ENCODE measurements at regions not wholly inside any gene's neighbourhood (a gene's known extent, or its start where the extent isn't known, plus 50 kb on each side); places are given as distances from the start of the nearest gene placed in this dataset.
"Not testable (repeated sequence)": the region's sequence is repeated elsewhere in the genome, so short reads cannot be mapped to it uniquely, and the experiment has no call there.

DNA sequence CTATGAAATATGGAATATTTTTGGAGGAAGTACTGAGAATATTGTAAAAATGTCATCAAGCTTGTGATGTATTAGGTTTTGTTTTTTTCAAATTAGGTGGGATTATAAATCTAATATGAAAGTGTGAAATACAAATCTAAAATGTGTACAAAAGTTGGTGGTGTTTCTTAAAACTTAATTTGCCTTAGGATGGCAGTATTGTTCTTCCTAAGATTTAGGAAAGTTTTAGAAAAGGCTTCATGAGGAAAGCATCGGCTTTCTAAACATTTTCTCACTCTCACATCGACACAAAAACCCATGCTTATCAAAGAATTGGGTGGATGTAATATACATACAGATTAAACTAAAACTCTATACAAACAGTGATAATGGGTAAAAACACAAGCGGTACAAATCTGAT is 972.0 kb upstream of the PCDH20 start:
- intact Hi-C loops (cut with DNase I): no loop called here
- Histone ChIP-seq H3K9me3 (no peaks in the 10 kb centered on the region), H3K27me3 (no peaks in the 10 kb centered on the region), H3K27ac (replicated peaks in 1 of 4) (no peak overlapping the region), H3K36me3 (no peaks in the 10 kb centered on the region), H3K4me3 (no peak overlapping the region), H3K4me1 (no peaks in the 10 kb centered on the region)
- WGBS: 44% methylated on average over 3 of the region's 3 CpGs
- no peak for TF ChIP-seq EP300 (IDR thresholded peaks at IDR 0.05)
- TF ChIP-seq POLR2A (IDR thresholded peaks at IDR 0.05; ENCODE audit: low read depth): no peak
- no peak for TF ChIP-seq POLR2AphosphoS5 (IDR thresholded peaks at IDR 0.05)
- DNase-seq (ENCODE audit: extremely low spot score): no peak

DNA sequence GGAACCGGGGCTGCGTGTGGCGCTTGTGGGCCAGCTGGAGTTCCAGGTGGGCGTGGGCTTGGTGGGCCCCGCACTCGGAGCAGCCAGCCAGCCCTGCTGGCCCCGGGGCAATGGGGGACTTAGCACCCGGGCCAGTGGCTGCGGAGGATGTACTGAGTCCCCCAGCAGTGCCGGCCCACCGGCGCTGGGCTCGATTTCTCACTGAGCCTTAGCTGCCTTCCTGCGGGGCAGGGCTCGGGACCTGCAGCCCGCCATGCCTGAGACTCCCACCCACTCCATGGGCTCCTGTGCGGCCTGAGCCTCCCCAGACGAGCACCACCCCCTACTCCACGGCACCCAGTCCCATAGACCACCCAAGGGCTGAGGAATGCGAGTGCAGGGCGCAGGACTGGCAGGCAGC is 963.6 kb upstream of the PCDH20 start:
- H3K27ac ChIP-seq (replicated peaks in 1 of 4); H3K36me3 ChIP-seq; H3K9me3 ChIP-seq; intact Hi-C loops (cut with DNase I); H3K4me3 ChIP-seq; H3K27me3 ChIP-seq; H3K4me1 ChIP-seq; DNase-seq (ENCODE audit: extremely low spot score): not testable (repeated sequence)
- 90% methylated on average over 2 of the region's 21 CpGs for WGBS

DNA sequence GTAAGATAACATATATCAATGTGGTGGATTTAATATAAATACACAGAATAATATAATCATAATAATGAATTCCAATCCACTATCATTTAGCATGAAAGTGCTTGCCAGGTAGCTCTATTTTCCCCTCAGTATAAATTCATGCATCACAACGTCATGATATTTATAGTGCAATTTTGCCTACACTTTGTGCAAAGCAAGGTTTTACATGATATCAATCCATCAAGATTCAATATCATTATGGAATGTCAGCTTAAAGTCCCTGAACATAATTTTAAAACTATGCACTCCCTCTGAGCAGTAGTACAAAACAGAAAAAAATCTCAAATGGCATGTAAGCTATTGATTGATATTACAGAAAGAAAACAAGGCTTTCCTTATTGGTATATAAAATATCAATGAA is 962.2 kb upstream of the PCDH20 start:
- no peak for DNase-seq (ENCODE audit: extremely low spot score)

DNA sequence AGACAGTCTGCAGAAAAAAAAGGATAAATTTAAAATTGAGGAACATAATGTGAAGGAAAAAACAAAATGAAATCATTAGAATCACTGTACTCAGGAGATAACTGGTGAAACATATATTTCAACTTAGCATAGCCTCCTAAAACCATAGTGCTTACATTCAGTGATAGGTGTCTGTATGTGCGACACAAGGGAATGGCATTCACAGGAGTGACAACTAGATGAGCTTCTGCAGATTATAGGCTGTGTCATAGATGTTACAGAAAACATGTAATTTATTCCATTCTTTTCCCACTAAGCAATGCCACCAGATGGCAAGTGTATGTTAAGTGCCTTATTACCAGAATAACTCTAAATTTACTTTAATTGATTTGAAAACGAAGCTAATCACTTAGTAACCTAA is 960.0 kb upstream of the PCDH20 start:
- no peak for TF ChIP-seq POLR2A (IDR thresholded peaks at IDR 0.05; ENCODE audit: low read depth)
- TF ChIP-seq, protein P1, sequence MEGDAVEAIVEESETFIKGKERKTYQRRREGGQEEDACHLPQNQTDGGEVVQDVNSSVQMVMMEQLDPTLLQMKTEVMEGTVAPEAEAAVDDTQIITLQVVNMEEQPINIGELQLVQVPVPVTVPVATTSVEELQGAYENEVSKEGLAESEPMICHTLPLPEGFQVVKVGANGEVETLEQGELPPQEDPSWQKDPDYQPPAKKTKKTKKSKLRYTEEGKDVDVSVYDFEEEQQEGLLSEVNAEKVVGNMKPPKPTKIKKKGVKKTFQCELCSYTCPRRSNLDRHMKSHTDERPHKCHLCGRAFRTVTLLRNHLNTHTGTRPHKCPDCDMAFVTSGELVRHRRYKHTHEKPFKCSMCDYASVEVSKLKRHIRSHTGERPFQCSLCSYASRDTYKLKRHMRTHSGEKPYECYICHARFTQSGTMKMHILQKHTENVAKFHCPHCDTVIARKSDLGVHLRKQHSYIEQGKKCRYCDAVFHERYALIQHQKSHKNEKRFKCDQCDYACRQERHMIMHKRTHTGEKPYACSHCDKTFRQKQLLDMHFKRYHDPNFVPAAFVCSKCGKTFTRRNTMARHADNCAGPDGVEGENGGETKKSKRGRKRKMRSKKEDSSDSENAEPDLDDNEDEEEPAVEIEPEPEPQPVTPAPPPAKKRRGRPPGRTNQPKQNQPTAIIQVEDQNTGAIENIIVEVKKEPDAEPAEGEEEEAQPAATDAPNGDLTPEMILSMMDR (IDR thresholded peaks at IDR 0.05): no peak
- TF ChIP-seq POLR2AphosphoS5 (IDR thresholded peaks at IDR 0.05): no peak
- no peak for TF ChIP-seq EP300 (IDR thresholded peaks at IDR 0.05)
- no peak for DNase-seq (ENCODE audit: extremely low spot score)
- H3K36me3 ChIP-seq: no peaks in the 10 kb centered on the region
- H3K27me3 ChIP-seq: no peaks in the 10 kb centered on the region
- no peak overlapping the region for H3K27ac ChIP-seq (replicated peaks in 1 of 4)
- no peak overlapping the region for H3K4me3 ChIP-seq
- 87% methylated on average over 2 of the region's 2 CpGs for WGBS
- H3K4me1 ChIP-seq: no peaks in the 10 kb centered on the region
- no peaks in the 10 kb centered on the region for H3K9me3 ChIP-seq
- intact Hi-C loops (cut with DNase I): no loop called here

More for the DNA sequence above, 962.2 kb upstream of the PCDH20 start:
- Histone ChIP-seq H3K4me3 (no peak overlapping the region), H3K27me3 (no peaks in the 10 kb centered on the region), H3K27ac (replicated peaks in 1 of 4) (no peak overlapping the region), H3K4me1 (no peaks in the 10 kb centered on the region), H3K9me3 (no peaks in the 10 kb centered on the region), H3K36me3 (no peaks in the 10 kb centered on the region)
- 69% methylated on average over 1 of the region's 1 CpG for WGBS
- TF ChIP-seq EP300 (IDR thresholded peaks at IDR 0.05): no peak
- TF ChIP-seq, protein P1 (IDR thresholded peaks at IDR 0.05): no peak
- TF ChIP-seq POLR2A (IDR thresholded peaks at IDR 0.05; ENCODE audit: low read depth): no peak
- no peak for TF ChIP-seq POLR2AphosphoS5 (IDR thresholded peaks at IDR 0.05)
- intact Hi-C loops (cut with DNase I): no loop called here

DNA sequence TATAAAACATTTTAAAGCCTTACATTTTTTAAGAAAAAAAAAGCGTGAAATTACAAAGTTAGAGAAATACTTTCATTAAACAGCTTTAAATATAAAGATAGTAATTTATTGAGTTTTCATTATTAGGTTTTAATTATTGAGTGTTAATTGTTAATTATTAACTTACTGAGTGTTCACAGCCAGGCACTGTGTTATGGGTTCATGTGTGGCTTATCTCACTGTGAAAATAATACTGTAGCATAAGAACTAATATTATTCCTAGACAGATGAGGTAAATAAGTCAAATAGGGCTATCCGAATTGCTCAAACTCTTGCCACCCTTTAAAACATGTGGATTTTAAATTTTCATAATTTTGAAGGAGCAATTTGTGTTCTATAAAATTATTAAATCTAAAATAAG is 956.1 kb upstream of the PCDH20 start:
- TF ChIP-seq POLR2AphosphoS5 (IDR thresholded peaks at IDR 0.05): no peak
- Histone ChIP-seq H3K4me1 (no peaks in the 10 kb centered on the region), H3K36me3 (no peaks in the 10 kb centered on the region), H3K9me3 (no peaks in the 10 kb centered on the region), H3K27ac (replicated peaks in 1 of 4) (no peak overlapping the region), H3K4me3 (no peak overlapping the region), H3K27me3 (no peaks in the 10 kb centered on the region)
- 87% methylated on average over 2 of the region's 2 CpGs for WGBS
- intact Hi-C loops (cut with DNase I): no loop called here
- no peak for DNase-seq (ENCODE audit: extremely low spot score)

DNA sequence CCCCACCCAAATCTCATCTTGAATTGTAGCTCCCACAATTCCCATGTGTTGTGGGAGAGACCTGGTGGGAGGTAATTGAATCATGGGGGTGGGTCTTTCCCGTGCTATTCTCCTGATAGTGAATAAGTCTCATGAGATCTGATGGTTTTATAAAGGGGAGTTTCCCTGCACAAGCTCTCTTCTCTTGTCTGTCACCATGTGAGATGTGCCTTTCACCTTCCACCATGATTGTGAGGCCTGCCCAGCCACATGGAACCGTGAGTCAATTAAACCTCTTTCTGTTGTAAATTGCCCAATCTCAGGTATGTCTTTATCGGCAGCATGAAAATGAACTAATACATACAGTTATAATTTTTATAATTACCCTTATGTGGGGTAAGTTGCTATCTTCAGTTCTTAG is 952.3 kb upstream of the PCDH20 start:
- H3K4me1 ChIP-seq; H3K4me3 ChIP-seq; H3K27ac ChIP-seq (replicated peaks in 1 of 4); H3K27me3 ChIP-seq; H3K9me3 ChIP-seq; intact Hi-C loops (cut with DNase I); DNase-seq (ENCODE audit: extremely low spot score); H3K36me3 ChIP-seq: not testable (repeated sequence)
- 95% methylated on average over 3 of the region's 3 CpGs for WGBS

DNA sequence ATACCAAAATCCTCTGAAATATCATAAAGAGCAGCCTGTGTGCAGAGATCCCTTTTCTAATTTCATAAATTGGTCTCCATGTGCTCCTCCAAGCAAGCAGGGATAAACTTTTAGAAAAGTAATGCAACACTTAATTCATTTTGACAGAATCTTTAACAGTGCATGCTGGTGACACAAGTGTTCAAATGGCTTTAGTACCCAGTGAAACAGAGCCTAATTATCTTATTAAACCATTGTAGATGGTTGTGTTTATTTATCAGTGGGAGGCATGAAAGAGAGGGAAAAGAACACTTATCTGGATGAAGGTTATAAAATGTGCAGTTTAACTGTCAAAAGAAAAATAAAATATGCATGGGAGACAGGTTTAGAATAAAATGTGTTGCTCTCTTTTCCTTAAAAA is 945.0 kb upstream of the PCDH20 start:
- DNase-seq (ENCODE audit: extremely low spot score): no peak
- Histone ChIP-seq H3K27me3 (no peaks in the 10 kb centered on the region), H3K4me3 (no peak overlapping the region), H3K9me3 (peaks cover 0 to 4% (median 0%) of the 10 kb centered on the region in 4 donors), H3K4me1 (no peaks in the 10 kb centered on the region), H3K36me3 (no peaks in the 10 kb centered on the region), H3K27ac (replicated peaks in 1 of 4) (no peak overlapping the region)
- TF ChIP-seq, protein P1 (IDR thresholded peaks at IDR 0.05): no peak
- TF ChIP-seq POLR2AphosphoS5 (IDR thresholded peaks at IDR 0.05): no peak
- no peak for TF ChIP-seq EP300 (IDR thresholded peaks at IDR 0.05)
- TF ChIP-seq POLR2A (IDR thresholded peaks at IDR 0.05; ENCODE audit: low read depth): no peak
- intact Hi-C loops (cut with DNase I): no loop called here

All from esophagus muscularis mucosa (tissue), 4 donors.